GM19035 (cell line): ENCODE measurements at regions not wholly inside any gene's neighbourhood (a gene's known extent, or its start where the extent isn't known, plus 50 kb on each side); places are given as distances from the start of the nearest gene placed in this dataset.
"Not testable (repeated sequence)": the region's sequence is repeated elsewhere in the genome, so short reads cannot be mapped to it uniquely, and the experiment has no call there.

ENCODE experiments used
- ATAC-seq: cut with Tn5 transposase; IDR thresholded peaks from one replicate; pipeline ENCODE4 v1.9.1; 2021; ENCODE audit not compliant: unreplicated experiment

GRCh38 chr14:45727133-45727532 is 474.1 kb upstream of the MIS18BP1 start:
- ATAC-seq: no peak

DNA sequence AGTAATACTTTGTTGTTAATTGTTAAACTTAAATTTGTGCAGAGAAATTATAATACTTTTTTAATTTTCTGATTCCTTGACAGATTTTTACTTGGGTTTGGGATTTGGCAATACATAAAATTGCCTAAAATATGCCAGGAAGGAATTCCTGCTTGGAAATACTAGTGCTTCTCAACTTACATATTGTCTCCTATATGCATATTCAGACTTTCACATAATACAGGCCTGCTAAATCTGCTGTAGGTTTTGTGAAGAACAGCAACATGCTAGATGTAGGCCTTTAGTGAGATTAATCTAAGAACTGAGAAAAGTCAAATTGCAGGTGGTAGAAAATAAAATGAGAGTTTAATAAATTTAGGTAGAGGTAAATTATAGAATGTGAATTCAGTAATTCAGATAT is 468.5 kb upstream of the MIS18BP1 start:
- no peak for ATAC-seq

DNA sequence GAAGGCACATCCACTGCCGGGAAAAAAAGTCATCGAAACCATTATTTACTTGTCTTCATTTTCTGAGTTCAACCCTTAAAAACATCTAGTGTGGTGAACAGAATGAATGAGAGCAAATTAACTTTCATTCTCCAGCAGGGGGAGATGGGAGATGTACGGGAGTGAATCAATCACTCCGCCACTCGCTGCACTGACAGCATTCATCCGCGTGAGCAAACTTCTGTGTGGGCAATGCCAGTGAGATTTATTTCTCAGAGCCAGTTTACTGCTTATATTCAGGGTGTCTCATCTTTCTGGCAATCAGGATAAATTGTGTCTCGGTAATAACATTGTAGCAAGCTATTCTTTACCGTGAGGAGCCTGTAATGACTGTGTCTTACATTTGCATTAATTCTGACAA is 463.6 kb upstream of the MIS18BP1 start:
- no peak for ATAC-seq

- ATAC-seq: no peak
These were observed 462.9 kb upstream of the MIS18BP1 start for GRCh38 chr14:45715946-45716345.

DNA sequence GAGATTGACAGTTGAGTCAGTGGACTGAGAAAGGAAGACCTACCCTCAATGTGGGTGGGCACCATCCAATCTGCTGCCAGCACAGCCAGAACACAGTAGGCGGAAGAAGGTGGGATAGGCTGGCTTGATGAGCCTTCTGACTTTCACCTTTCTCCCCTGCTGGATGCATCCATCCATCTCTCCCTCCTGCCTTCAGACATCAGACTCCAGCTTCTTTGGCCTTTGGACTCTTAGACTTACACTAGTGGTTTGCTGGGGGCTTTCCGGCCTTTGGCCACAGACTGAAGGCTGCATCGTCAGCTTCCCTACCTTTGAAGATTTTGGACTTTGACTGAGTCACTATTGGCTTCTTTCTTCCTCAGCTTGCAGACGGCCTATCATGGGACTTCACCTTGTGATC is 456.5 kb upstream of the MIS18BP1 start:
- no peak for ATAC-seq

DNA sequence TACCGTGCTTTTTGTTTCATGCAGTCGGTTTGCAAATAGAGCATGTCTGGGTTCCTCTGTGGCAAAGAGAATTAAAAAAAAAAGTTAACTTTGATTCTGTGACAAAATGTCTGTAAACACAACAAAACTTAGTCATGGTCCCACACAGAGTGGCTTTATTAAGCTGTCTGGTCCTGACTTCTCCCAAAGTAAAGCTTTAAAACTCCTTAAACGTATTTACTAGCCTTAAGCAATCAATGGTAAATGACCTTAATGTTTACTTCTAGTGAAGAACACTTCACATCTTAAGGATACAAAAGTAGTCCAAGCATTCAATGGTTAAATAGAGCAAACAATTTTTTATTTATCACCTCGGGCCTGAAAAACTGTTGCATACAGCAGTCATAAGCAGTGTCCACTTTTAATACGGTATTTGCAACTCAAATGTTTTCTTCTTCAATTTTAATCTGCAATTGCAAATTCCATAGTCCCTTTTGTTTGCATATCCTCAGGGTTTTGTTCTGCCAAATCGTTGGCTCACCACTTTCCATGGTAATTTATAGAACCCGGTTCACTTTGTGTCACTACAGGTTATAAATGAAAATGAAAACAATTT is 453.0 kb upstream of the MIS18BP1 start:
- no peak for ATAC-seq

GRCh38 chr14:45699471-45699870 is 446.5 kb upstream of the MIS18BP1 start:
- no peak for ATAC-seq

- no peak for ATAC-seq
These were observed 445.6 kb upstream of the MIS18BP1 start for GRCh38 chr14:45698462-45699134.

- no peak for ATAC-seq
These were observed 433.8 kb upstream of the MIS18BP1 start for GRCh38 chr14:45686771-45687170.

- no peak for ATAC-seq
These were observed 427.5 kb upstream of the MIS18BP1 start for GRCh38 chr14:45680531-45680930.

- no peak for ATAC-seq
These were observed 426.9 kb upstream of the MIS18BP1 start for GRCh38 chr14:45679853-45680252.

DNA sequence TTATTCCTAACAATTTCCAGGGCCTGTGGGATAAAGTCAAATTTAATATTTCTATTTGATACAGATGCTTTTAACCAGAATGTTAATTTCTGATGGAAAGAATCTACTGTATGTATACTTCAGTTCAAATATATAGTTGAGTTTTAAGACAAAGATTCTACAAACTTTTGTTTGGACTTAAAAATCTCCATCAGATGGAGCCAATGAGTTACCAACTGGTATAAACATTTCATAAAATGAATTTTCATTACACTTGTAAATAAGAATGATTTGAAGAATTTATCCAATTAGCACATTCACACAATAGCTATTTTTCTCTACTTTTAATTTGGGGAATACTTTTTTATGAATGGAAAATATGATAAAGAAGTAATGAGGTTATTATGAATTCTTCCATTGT is 425.2 kb upstream of the MIS18BP1 start:
- no peak for ATAC-seq

GRCh38 chr14:45673420-45673819 is 420.4 kb upstream of the MIS18BP1 start:
- no peak for ATAC-seq

DNA sequence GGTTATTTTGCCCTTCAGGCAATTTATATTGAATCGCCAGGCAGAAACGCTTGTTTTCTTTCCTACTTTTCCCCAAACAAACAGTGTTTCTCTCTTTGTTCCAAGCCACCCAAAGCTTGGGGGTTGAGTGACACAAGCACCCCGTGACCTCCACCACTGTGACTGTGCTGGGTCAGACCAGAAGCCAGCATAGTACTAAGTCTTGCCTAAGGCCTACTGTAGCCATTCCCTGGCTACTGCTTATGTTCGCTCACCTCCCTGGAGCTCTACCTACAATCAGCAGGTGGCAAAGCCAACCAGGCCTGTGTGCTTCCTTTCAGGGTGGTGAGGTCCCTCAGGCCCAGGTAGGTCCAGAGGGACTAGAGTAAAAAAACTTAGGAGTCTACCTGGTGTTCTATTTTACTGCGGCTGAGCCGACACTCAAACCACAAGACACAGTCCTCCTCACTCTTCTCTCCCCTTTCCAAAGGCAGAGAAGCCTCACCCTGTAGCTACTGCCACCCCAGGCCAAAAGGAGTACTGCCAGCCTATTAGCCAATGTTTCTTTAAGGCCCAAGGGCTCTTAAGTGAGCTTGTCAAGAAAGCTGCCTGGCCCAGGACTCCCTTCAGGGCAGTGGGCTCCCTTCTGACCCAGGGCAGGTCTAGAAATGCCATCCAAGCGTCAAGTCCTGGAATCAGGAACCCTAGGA is 411.8 kb upstream of the MIS18BP1 start:
- ATAC-seq: no peak

- ATAC-seq: no peak
These were observed 405.9 kb upstream of the MIS18BP1 start for GRCh38 chr14:45658917-45659299.

GRCh38 chr14:45658226-45658916 is 405.4 kb upstream of the MIS18BP1 start:
- ATAC-seq: no peak

DNA sequence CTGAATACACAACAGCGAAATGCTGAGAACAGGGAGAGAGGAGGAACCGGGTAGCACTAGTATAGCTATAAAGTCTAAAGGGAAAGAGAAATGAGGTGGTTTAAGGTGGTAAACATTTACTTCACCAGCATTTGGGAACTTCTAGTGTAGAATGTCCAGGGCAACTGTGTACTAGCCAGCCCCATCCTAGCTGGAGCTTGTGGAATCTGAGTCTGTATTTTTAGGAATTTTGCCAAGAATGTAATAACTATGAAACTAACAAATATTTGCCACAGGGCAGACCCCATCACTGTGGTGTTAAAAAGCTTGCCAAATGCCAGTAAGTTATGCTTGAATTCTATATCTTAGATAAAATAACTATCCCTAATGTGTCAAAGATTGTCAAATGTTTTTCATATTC is 398.9 kb upstream of the MIS18BP1 start:
- no peak for ATAC-seq

- no peak for ATAC-seq
These were observed 397.8 kb upstream of the MIS18BP1 start for GRCh38 chr14:45650754-45651153.

- no peak for ATAC-seq
These were observed 396.0 kb upstream of the MIS18BP1 start for GRCh38 chr14:45649051-45649450.

GRCh38 chr14:45641541-45641940 is 388.5 kb upstream of the MIS18BP1 start:
- no peak for ATAC-seq

- not testable (repeated sequence) for ATAC-seq
These were observed 381.8 kb upstream of the MIS18BP1 start for GRCh38 chr14:45634651-45635441.
